PC-9 (cell line): ENCODE measurements at regions not wholly inside any gene's neighbourhood (a gene's known extent, or its start where the extent isn't known, plus 50 kb on each side); places are given as distances from the start of the nearest gene placed in this dataset.

Experiments used
- BruUV-seq: library from RNA; stranded (reverse); fragments of 400-500 nt; replicated peaks from 2 replicates; lab custom pipeline; 2021; lab: Mats Ljungman, UMichigan
- CTCF ChIA-PET: fragments of 300-600 bp; sonication (Branson Sonifier 250); formaldehyde crosslinking; loops from one replicate; lab custom pipeline; 2022; ENCODE audit warnings: antibody characterized with exemption; lab: Charles Lee
- POLR2A ChIA-PET: fragments of 300-600 bp; sonication (Branson Sonifier 250); formaldehyde crosslinking; loops from one replicate; lab custom pipeline; 2022; ENCODE audit warnings: antibody characterized with exemption; ENCODE audit not compliant: unreplicated experiment; lab: Charles Lee
- DNase-seq, 2 experiments: peaks; one replicate each; pipeline versions ENCODE4 v3.0.0 to v3.0.0-alpha.2; 2015 to 2022; ENCODE audit warnings: mixed read lengths in 1 of 2
- H2AFZ ChIP-seq: fragments of 200-600 bp; sonication (generic); 2 replicates; pipeline ENCODE4 v1.8.1; 2017; ENCODE audit warnings: antibody characterized with exemption
- H3F3A ChIP-seq: fragments of 200-600 bp; sonication (generic); 2 replicates; pipeline ENCODE4 v1.8.1; 2017; ENCODE audit warnings: antibody characterized with exemption, mild to moderate bottlenecking, low read depth; ENCODE audit not compliant: insufficient read depth
- H3K27ac ChIP-seq: fragments of 200-600 bp; sonication (generic); 2 replicates; pipeline ENCODE4 v1.6.1; 2016; ENCODE audit warnings: mixed run types
- H3K27me3 ChIP-seq: fragments of 200-600 bp; sonication (generic); 2 replicates; pipeline ENCODE4 v1.6.1; 2016; ENCODE audit warnings: low read depth, mixed run types; ENCODE audit not compliant: insufficient read depth
- H3K36me3 ChIP-seq: fragments of 200-600 bp; sonication (generic); 2 replicates; pipeline ENCODE4 v1.6.1; 2016; ENCODE audit warnings: low read depth, mixed run types
- H3K4me1 ChIP-seq: fragments of 200-600 bp; sonication (generic); replicated peaks from 2 replicates; pipeline ENCODE4 v1.6.1; 2016; ENCODE audit warnings: mixed run types; ENCODE audit not compliant: insufficient read depth
- H3K4me2 ChIP-seq: fragments of 200-600 bp; sonication (generic); 2 replicates; pipeline ENCODE4 v1.6.1; 2017; ENCODE audit warnings: mixed run types
- H3K4me3 ChIP-seq: fragments of 200-600 bp; sonication (generic); 2 replicates; pipeline ENCODE4 v1.6.1; 2016; ENCODE audit warnings: mixed run types
- H3K79me2 ChIP-seq: fragments of 200-600 bp; sonication (generic); 2 replicates; pipeline ENCODE4 v1.6.1; 2017; ENCODE audit warnings: low read depth, mixed run types
- H3K9me2 ChIP-seq: fragments of 200-600 bp; sonication (generic); 2 replicates; pipeline ENCODE4 v1.8.1; 2017; ENCODE audit warnings: mild to moderate bottlenecking; ENCODE audit not compliant: insufficient read depth
- H3K9me3 ChIP-seq: fragments of 200-600 bp; sonication (generic); 2 replicates; pipeline ENCODE4 v1.8.1; 2016; ENCODE audit warnings: low read depth; ENCODE audit not compliant: insufficient read depth
- H4K20me1 ChIP-seq: fragments of 200-600 bp; sonication (generic); 2 replicates; pipeline ENCODE4 v1.8.1; 2017; ENCODE audit not compliant: insufficient read depth
- EZH2 ChIP-seq: fragments of 200-600 bp; sonication (generic); IDR thresholded peaks from 2 replicates; pipeline ENCODE4 v1.8.0; 2017; ENCODE audit warnings: antibody characterized with exemption, low read depth
- intact Hi-C: fragments of 100-400 bp; cut with micrococcal nuclease; formaldehyde crosslinking; loops from one replicate; pipeline ENCODE4 v1.10.0; 2022; ENCODE audit not compliant: unreplicated experiment
- TF ChIP-seq, protein P1 (sequence below): fragments of 200-600 bp; sonication (generic); conservative IDR thresholded peaks from 2 replicates; pipeline ENCODE4 v1.6.1; 2017; ENCODE audit warnings: mixed run types, antibody characterized with exemption, mild to moderate bottlenecking, moderate library complexity

- intact Hi-C loops, result no loop called here
- no peak for DNase-seq
- H3K79me2 ChIP-seq, result no peaks in the 10 kb centered on the region
- ChIA-PET CTCF (no interaction called here), POLR2A (no interaction called here)
- no peaks in the 10 kb centered on the region for H3K36me3 ChIP-seq
- H3K27ac ChIP-seq, result no peak overlapping the region
- peaks cover 62% of the 10 kb centered on the region for H3K27me3 ChIP-seq
- no peak for TF ChIP-seq EZH2
- TF ChIP-seq, protein P1, sequence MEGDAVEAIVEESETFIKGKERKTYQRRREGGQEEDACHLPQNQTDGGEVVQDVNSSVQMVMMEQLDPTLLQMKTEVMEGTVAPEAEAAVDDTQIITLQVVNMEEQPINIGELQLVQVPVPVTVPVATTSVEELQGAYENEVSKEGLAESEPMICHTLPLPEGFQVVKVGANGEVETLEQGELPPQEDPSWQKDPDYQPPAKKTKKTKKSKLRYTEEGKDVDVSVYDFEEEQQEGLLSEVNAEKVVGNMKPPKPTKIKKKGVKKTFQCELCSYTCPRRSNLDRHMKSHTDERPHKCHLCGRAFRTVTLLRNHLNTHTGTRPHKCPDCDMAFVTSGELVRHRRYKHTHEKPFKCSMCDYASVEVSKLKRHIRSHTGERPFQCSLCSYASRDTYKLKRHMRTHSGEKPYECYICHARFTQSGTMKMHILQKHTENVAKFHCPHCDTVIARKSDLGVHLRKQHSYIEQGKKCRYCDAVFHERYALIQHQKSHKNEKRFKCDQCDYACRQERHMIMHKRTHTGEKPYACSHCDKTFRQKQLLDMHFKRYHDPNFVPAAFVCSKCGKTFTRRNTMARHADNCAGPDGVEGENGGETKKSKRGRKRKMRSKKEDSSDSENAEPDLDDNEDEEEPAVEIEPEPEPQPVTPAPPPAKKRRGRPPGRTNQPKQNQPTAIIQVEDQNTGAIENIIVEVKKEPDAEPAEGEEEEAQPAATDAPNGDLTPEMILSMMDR, result no peak
- H3K4me3 ChIP-seq, result no peak overlapping the region
- no peaks in the 10 kb centered on the region for H4K20me1 ChIP-seq
- BruUV-seq, result no TSS peak
- no peaks in the 10 kb centered on the region for H3K9me2 ChIP-seq
- no peaks in the 10 kb centered on the region for H3K9me3 ChIP-seq
- no peaks in the 10 kb centered on the region for H3K4me1 ChIP-seq
- no peak overlapping the region for H2AFZ ChIP-seq
- no peak overlapping the region for H3K4me2 ChIP-seq
- no peaks in the 10 kb centered on the region for H3F3A ChIP-seq
Measured at GRCh38 chr5:135642488-135642870, 63.7 kb upstream of the CXCL14 start.

DNA sequence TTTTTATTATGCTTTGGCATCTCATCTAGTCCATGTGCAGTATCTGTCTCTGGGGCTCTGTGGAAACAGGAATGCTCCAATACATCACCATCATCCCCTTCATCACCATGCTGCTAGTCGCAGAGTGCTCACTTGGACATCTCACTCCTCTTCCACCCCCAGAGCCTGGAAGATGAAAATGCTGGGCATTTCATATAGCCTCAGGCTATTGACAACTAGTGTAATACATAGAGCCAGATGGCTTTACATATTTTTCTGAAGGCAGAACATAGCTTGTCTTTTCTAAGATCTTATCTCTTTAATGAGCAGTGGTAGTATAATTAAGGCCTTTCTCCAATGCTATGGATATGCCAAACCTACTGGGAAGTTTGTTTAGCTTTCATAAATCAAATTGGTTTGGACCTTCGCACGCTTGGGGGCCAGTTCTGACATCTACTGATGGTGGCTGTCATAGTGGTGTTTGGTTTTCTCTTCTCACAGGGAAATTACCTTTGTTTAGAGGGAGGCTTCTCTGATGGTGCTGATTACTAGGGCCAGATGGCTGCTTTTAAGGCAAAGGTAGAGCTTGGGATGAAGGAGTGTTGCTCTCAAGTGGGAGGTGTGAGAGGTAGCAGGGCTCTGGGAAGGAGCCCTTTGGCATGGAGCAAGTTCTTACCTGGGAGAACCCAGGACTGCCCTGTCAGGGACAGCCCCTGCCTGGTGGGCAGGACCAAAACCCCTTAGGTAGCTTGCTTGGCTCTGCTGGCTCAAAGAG is 63.1 kb upstream of the CXCL14 start:
- no peaks in the 10 kb centered on the region for H3F3A ChIP-seq
- no peak overlapping the region for H2AFZ ChIP-seq
- no peak overlapping the region for H3K27ac ChIP-seq
- POLR2A ChIA-PET, result no interaction called here
- H3K9me3 ChIP-seq, result no peaks in the 10 kb centered on the region
- H3K4me2 ChIP-seq, result no peak overlapping the region
- H4K20me1 ChIP-seq, result no peaks in the 10 kb centered on the region
- no peaks in the 10 kb centered on the region for H3K79me2 ChIP-seq
- peaks cover 65% of the 10 kb centered on the region for H3K27me3 ChIP-seq
- no TSS peak for BruUV-seq
- DNase-seq, result no peak
- no peak for TF ChIP-seq EZH2
- no peak overlapping the region for H3K4me3 ChIP-seq
- H3K4me1 ChIP-seq, result no peaks in the 10 kb centered on the region
- intact Hi-C loops, result no loop called here
- CTCF ChIA-PET, result no interaction called here
- H3K36me3 ChIP-seq, result no peaks in the 10 kb centered on the region
- no peaks in the 10 kb centered on the region for H3K9me2 ChIP-seq

DNA sequence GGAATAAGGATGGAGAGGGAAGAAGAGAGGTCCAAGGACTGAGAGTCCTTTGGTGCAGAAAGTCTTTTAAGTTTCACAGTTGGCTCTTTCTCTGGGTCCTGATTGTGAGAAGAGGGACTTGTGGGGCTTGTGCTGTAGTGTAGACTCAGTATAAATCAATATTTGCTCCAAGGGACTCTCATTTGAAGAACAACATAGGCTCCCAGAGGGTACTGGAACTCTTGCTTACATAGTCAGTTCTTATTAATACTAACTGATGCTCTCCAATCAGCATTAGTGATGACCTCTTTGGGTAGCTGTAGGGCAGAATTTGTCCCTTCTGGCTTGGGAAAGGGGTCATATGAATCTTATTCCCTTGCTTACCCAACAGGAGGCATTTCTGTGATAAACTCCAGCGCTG is 62.5 kb upstream of the CXCL14 start:
- no peaks in the 10 kb centered on the region for H3K9me2 ChIP-seq
- H3K4me1 ChIP-seq, result no peaks in the 10 kb centered on the region
- ChIA-PET CTCF (no interaction called here), POLR2A (no interaction called here)
- H3K36me3 ChIP-seq, result no peaks in the 10 kb centered on the region
- H3K4me3 ChIP-seq, result no peak overlapping the region
- peaks cover 71% of the 10 kb centered on the region for H3K27me3 ChIP-seq
- no peak overlapping the region for H2AFZ ChIP-seq
- intact Hi-C loops, result no loop called here
- no TSS peak for BruUV-seq
- no peaks in the 10 kb centered on the region for H3K9me3 ChIP-seq
- H3F3A ChIP-seq, result no peaks in the 10 kb centered on the region
- H3K4me2 ChIP-seq, result no peak overlapping the region
- H4K20me1 ChIP-seq, result no peaks in the 10 kb centered on the region
- DNase-seq, result no peak
- no peak overlapping the region for H3K27ac ChIP-seq
- no peaks in the 10 kb centered on the region for H3K79me2 ChIP-seq
- TF ChIP-seq, protein P1, result no peak
- TF ChIP-seq EZH2, result no peak

DNA sequence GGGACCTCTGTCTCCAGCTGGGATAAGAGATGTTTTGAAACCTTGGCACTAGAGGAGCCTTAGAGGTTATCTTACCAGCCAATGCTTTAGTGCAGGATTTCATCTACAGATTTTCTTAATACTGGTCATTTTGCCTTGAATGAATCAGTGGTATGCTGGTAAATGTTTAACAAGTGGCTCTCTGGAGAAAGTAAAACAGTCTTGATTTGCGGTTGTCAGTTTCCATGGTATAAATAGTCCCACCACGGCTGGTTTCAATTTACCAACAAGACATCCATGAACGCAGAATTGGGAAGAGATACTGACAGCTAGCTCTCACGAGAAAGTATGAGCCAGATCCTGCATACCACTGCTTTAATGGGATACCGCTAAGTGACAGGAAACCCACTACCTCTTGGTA is 56.7 kb upstream of the CXCL14 start:
- CTCF ChIA-PET, result no interaction called here
- H3K36me3 ChIP-seq, result no peaks in the 10 kb centered on the region

More for the DNA sequence above, 56.7 kb upstream of the CXCL14 start:
- H3K4me1 ChIP-seq, result no peaks in the 10 kb centered on the region
- H3K27ac ChIP-seq, result no peak overlapping the region
- no peak overlapping the region for H3K4me3 ChIP-seq
- H3K9me2 ChIP-seq, result no peaks in the 10 kb centered on the region
- TF ChIP-seq, protein P1, result no peak
- TF ChIP-seq EZH2, result no peak
- H2AFZ ChIP-seq, result no peak overlapping the region
- intact Hi-C loops, result no loop called here
- no peak for DNase-seq
- H3K27me3 ChIP-seq, result peaks cover 68% of the 10 kb centered on the region
- H3K79me2 ChIP-seq, result no peaks in the 10 kb centered on the region
- no peaks in the 10 kb centered on the region for H4K20me1 ChIP-seq
- H3K9me3 ChIP-seq, result no peaks in the 10 kb centered on the region
- no TSS peak for BruUV-seq
- H3F3A ChIP-seq, result no peaks in the 10 kb centered on the region
- H3K4me2 ChIP-seq, result no peak overlapping the region
- POLR2A ChIA-PET, result no interaction called here
